ENCODE measurements at regions not wholly inside any gene's neighbourhood (a gene's known extent, or its start where the extent isn't known, plus 50 kb on each side); places are given as distances from the start of the nearest gene placed in this dataset.

DNA sequence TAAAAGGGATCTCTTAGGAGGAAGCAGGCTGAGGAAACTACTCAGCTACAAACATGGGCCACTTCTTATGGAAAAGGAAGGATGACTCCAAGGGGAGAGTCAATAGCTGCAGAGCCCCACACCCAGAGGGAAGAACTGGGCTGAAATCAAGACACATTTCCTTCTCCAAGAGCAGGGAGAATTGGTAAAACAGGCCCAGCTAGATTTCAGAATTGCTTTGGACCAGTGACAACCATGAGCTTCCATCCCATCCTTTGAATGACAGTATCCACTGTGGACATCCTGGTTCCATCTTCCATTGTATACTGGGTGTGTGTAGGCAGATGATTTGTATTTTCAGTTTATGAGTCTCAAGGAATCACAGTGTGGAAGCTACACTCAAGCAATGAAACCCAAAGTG lies 267.5 kb downstream of the IRF8 start:
- TF ChIP-seq, protein P1, sequence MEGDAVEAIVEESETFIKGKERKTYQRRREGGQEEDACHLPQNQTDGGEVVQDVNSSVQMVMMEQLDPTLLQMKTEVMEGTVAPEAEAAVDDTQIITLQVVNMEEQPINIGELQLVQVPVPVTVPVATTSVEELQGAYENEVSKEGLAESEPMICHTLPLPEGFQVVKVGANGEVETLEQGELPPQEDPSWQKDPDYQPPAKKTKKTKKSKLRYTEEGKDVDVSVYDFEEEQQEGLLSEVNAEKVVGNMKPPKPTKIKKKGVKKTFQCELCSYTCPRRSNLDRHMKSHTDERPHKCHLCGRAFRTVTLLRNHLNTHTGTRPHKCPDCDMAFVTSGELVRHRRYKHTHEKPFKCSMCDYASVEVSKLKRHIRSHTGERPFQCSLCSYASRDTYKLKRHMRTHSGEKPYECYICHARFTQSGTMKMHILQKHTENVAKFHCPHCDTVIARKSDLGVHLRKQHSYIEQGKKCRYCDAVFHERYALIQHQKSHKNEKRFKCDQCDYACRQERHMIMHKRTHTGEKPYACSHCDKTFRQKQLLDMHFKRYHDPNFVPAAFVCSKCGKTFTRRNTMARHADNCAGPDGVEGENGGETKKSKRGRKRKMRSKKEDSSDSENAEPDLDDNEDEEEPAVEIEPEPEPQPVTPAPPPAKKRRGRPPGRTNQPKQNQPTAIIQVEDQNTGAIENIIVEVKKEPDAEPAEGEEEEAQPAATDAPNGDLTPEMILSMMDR (IDR thresholded peaks at IDR 0.05; ENCODE audit: control insufficient read depth, extremely low read depth, insufficient read depth), result no peak
- DNase-seq (ENCODE audit: low read depth), result no peak
- no peak overlapping the region for H3K4me3 ChIP-seq (ENCODE audit: low read depth, low read length)

DNA sequence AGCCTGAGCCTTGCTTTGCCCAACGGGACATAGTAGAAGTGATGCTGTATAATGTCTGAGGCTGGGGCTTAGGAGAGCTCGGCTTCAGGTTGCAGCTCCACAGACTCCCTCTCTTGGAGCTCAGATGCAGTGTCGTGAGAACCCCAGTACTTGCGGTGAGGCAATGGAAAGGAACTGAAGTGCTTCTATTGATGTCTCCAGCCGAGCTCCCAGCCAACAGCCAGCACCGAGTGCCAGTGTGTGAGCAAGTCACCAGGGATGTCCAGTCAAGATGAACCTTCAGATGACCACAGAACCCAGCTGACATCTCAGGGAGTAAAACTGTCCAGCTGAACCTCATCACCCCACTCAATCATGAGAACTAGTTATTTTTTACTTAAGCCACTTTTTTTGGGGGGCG lies 268.1 kb downstream of the IRF8 start:
- no peak for DNase-seq (ENCODE audit: low read depth)
- no peak overlapping the region for H3K4me3 ChIP-seq (ENCODE audit: low read depth, low read length)
- TF ChIP-seq, protein P1 (IDR thresholded peaks at IDR 0.05; ENCODE audit: control insufficient read depth, extremely low read depth, insufficient read depth), result no peak

DNA sequence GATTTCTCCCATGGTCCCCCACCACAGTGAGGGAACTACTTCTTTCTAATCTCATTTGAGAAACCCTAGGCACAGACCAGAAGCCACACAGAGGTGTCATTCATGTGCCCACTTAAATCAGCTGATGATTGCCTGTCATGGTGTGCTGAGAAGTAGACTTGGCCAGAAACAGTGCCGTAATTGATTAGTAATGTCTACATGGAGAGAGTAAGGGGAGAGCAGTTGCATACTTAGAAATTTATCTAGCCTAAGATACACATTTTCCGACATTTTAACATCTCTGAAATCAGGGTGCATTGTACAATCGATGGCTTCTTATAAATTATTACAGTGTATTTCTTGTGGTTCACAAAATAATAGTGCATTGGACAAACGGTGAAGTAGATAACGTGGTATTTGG lies 271.8 kb downstream of the IRF8 start:
- TF ChIP-seq, protein P1 (IDR thresholded peaks at IDR 0.05; ENCODE audit: control insufficient read depth, extremely low read depth, insufficient read depth), result no peak
- H3K4me3 ChIP-seq (ENCODE audit: low read depth, low read length), result no peak overlapping the region
- no peak for DNase-seq (ENCODE audit: low read depth)

DNA sequence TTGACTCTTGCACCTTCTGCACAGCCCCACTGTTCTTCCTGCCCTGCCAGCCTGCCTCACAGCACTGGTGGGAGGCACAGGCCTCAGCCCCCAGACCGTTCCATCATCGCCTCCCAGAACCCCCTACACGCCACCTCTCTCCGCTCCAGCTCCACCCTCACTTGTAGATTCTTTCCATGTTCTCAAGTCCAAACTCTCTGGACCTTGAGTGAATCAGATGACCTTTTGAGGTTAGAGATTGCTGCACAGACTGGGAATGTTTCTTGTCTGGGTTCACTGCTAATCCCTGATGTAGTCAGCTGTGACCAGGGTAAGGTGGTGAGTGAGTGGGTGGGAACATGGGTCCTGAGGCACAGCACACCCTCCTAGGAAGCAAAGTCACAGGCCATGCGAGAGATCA lies 272.4 kb downstream of the IRF8 start:
- no peak for DNase-seq (ENCODE audit: low read depth)
- TF ChIP-seq, protein P1 (IDR thresholded peaks at IDR 0.05; ENCODE audit: control insufficient read depth, extremely low read depth, insufficient read depth), result no peak
- no peak overlapping the region for H3K4me3 ChIP-seq (ENCODE audit: low read depth, low read length)

DNA sequence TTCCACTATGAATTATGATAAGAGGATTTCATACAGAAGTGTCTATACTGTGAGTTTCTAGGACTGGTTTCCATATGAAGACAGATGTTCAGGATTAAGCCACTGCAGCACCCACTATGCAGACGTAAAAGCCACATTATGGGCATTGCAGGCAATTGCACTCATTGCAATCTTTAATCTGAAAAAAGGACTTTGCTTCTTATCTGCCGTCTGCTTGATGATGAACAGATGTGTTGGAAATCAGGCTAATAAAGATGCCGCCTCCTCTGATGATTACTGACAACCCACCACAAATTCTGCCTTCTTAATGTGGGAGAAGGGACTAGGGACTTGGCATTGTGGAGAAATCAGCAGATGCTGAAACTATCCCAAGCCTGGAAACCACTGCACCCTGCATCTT lies 276.9 kb downstream of the IRF8 start:
- no peak for DNase-seq (ENCODE audit: low read depth)
- TF ChIP-seq, protein P1 (IDR thresholded peaks at IDR 0.05; ENCODE audit: control insufficient read depth, extremely low read depth, insufficient read depth), result no peak
- H3K4me3 ChIP-seq (ENCODE audit: low read depth, low read length), result no peak overlapping the region

DNA sequence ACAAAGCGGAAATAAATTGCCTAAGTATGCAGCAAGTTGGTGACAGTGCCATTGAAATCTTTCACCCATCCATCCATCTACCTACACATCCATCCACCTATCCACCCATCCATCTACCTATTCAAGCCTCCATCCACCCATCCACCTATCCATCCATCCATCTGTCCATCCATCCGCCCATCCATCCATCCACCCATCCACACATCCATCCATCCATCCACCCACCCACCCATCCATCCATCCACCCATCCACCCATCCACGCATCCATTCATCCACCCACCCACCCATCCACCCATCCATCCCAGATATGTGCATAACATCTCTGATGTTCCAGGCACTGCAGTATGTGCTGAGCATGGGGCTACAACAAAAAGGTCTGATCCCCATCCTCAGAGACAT lies 277.5 kb downstream of the IRF8 start:
- TF ChIP-seq, protein P1 (IDR thresholded peaks at IDR 0.05; ENCODE audit: control insufficient read depth, extremely low read depth, insufficient read depth), result no peak
- H3K4me3 ChIP-seq (ENCODE audit: low read depth, low read length), result no peak overlapping the region

DNA sequence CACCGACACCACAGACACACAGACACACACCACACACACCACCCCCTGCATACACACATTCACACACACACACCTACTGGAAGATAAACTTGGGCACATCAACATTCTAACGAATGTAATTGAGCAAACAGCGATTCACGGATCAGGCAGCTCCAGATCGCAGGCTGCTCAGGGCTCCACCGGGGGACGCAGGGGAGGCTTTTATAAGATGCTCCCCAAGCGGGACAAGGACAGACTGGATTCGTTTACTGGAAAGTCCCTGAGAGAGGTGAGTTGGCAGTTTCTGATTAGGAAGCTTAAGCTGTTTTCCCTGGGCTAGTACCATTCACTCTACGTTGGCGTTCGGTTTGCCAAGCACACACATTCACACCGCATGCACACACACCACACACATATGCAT lies 281.3 kb downstream of the IRF8 start:
- no peak for DNase-seq (ENCODE audit: low read depth)
- TF ChIP-seq, protein P1 (IDR thresholded peaks at IDR 0.05; ENCODE audit: control insufficient read depth, extremely low read depth, insufficient read depth), result no peak

More for the DNA sequence above, 277.5 kb downstream of the IRF8 start:
- no peak for DNase-seq (ENCODE audit: low read depth)

More for the DNA sequence above, 281.3 kb downstream of the IRF8 start:
- H3K4me3 ChIP-seq (ENCODE audit: low read depth, low read length), result no peak overlapping the region
